Keratinocyte (primary cell): ENCODE measurements at regions not wholly inside any gene's neighbourhood (a gene's known extent, or its start where the extent isn't known, plus 50 kb on each side); places are given as distances from the start of the nearest gene placed in this dataset.

ENCODE experiments used
- DNase-seq: peaks from one replicate; pipeline ENCODE4 v3.0.0-alpha.2; 2011; ENCODE audit warnings: low read depth, missing footprints, low spot score
- FAIRE-seq: peaks from 2 replicates; lab custom pipeline; 2011; peaks lifted over from hg19 to GRCh38; lab: Jason Lieb, UNC
- H2AFZ ChIP-seq: 2 replicates; pipeline ENCODE4 v1.6.0; 2012; ENCODE audit warnings: low read length, control low read depth, inconsistent platforms; ENCODE audit not compliant: control insufficient read depth
- H3K27ac ChIP-seq: 2 replicates; pipeline ENCODE4 v1.5.1; 2011; ENCODE audit warnings: low read length; ENCODE audit not compliant: control insufficient read depth, insufficient read depth
- H3K27me3 ChIP-seq: 3 replicates; pipeline ENCODE4 v1.6.0; 2011; ENCODE audit warnings: low read length; ENCODE audit not compliant: control insufficient read depth, insufficient read depth; ENCODE audit errors: extremely low read depth
- H3K36me3 ChIP-seq, 2 experiments: 2 replicates in 1 of 2; 3 replicates in 1 of 2; pipeline ENCODE4 v1.5.1; 2011; ENCODE audit warnings: low read length in 2 of 2, mild to moderate bottlenecking in 1 of 2; ENCODE audit not compliant: control insufficient read depth in 2 of 2, insufficient read depth in 2 of 2; ENCODE audit errors: extremely low read depth in 1 of 2
- H3K4me1 ChIP-seq: 3 replicates; pipeline ENCODE4 v1.5.1; 2011; ENCODE audit warnings: low read length; ENCODE audit not compliant: control insufficient read depth, insufficient read depth; ENCODE audit errors: extremely low read depth
- H3K4me2 ChIP-seq: 3 replicates; pipeline ENCODE4 v1.6.0; 2011; ENCODE audit warnings: low read depth, low read length; ENCODE audit not compliant: control insufficient read depth, insufficient read depth; ENCODE audit errors: extremely low read depth
- H3K4me3 ChIP-seq, 3 experiments: fragments of 200-600 bp in 1 of 3; sonication (generic) in 1 of 3; 2 replicates in 2 of 3; 3 replicates in 1 of 3; pipeline ENCODE4 v1.5.1; 2011 to 2016; ENCODE audit warnings: low read length in 3 of 3, mild to moderate bottlenecking in 3 of 3, control low read depth in 2 of 3, inconsistent platforms in 1 of 3, low read depth in 1 of 3, mixed read lengths in 1 of 3, mixed run types in 1 of 3, moderate library complexity in 1 of 3; ENCODE audit not compliant: control insufficient read depth in 2 of 3, insufficient read depth in 2 of 3; ENCODE audit errors: extremely low read depth in 1 of 3
- H3K79me2 ChIP-seq: 2 replicates; pipeline ENCODE4 v1.6.0; 2012; ENCODE audit warnings: low read length; ENCODE audit not compliant: control insufficient read depth, insufficient read depth
- H3K9ac ChIP-seq: 3 replicates; pipeline ENCODE4 v1.6.0; 2011; ENCODE audit warnings: low read length; ENCODE audit not compliant: control insufficient read depth, insufficient read depth; ENCODE audit errors: extremely low read depth
- H3K9me1 ChIP-seq: 3 replicates; pipeline ENCODE4 v1.6.0; 2011; ENCODE audit warnings: low read length; ENCODE audit not compliant: control insufficient read depth, insufficient read depth; ENCODE audit errors: extremely low read depth
- H3K9me3 ChIP-seq: 2 replicates; pipeline ENCODE4 v1.5.1; 2012; ENCODE audit warnings: low read depth, low read length; ENCODE audit not compliant: control insufficient read depth
- H4K20me1 ChIP-seq: 3 replicates; pipeline ENCODE4 v1.6.0; 2011; ENCODE audit warnings: low read length; ENCODE audit not compliant: control insufficient read depth, insufficient read depth; ENCODE audit errors: extremely low read depth
- EZH2 ChIP-seq: IDR thresholded peaks from one replicate; pipeline ENCODE4 v1.6.1; 2012; ENCODE audit warnings: inconsistent platforms, mild to moderate bottlenecking, low read length, moderate library complexity
- dilution Hi-C: fragments of 300-500 bp; cut with MboI; formaldehyde crosslinking; loops from one replicate; pipeline ENCODE4 v1.7.0; 2020; ENCODE audit warnings: low sequenced_read_pairs; ENCODE audit not compliant: extremely low pct_ligation_motif_present
- TF ChIP-seq, protein P1 (sequence below), 3 experiments: IDR thresholded peaks in 1 of 3; conservative IDR thresholded peaks in 1 of 3; optimal IDR thresholded peaks in 1 of 3; 2 replicates in 2 of 3; 3 replicates in 1 of 3; pipeline versions ENCODE3 to v1.5.1; 2011; ENCODE audit warnings: low read length in 3 of 3, mild to moderate bottlenecking in 3 of 3, moderate library complexity in 2 of 3, control low read depth in 1 of 3, inconsistent platforms in 1 of 3; ENCODE audit not compliant: insufficient read depth in 2 of 3; ENCODE audit errors: extremely low read depth in 1 of 3

DNA sequence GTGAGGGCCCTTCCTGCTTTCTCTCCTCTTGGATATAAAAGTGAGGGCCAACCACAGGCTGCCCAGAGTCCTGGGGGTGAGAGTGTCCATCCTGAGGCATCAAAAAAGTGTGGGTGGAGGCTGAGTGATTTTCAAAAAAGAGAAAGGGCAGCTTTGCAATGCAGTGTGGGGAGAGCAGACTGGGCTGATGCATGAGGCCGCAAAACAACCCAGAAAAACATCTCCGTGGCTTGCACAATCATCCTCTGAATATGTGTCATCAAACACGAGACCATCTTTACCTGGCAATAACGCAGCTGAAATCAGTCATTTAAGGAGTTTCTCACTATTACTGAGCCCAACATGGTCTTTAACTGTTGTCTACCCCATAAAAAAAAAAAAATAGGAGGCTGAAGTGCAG lies 191.2 kb upstream of the SOX4 start:
- Histone ChIP-seq H3K4me2 (no peak overlapping the region), H3K4me1 (peaks cover under 1% of the 10 kb centered on the region), H3K27me3 (no peaks in the 10 kb centered on the region), H3K79me2 (no peaks in the 10 kb centered on the region), H3K36me3 (no peaks in the 10 kb centered on the region), H3K9me1 (no peaks in the 10 kb centered on the region), H3K4me3 (no peak overlapping the region), H2AFZ (no peak overlapping the region), H3K9me3 (no peaks in the 10 kb centered on the region), H3K9ac (no peak overlapping the region), H4K20me1 (no peaks in the 10 kb centered on the region), H3K27ac (no peak overlapping the region)
- TF ChIP-seq, protein P1, sequence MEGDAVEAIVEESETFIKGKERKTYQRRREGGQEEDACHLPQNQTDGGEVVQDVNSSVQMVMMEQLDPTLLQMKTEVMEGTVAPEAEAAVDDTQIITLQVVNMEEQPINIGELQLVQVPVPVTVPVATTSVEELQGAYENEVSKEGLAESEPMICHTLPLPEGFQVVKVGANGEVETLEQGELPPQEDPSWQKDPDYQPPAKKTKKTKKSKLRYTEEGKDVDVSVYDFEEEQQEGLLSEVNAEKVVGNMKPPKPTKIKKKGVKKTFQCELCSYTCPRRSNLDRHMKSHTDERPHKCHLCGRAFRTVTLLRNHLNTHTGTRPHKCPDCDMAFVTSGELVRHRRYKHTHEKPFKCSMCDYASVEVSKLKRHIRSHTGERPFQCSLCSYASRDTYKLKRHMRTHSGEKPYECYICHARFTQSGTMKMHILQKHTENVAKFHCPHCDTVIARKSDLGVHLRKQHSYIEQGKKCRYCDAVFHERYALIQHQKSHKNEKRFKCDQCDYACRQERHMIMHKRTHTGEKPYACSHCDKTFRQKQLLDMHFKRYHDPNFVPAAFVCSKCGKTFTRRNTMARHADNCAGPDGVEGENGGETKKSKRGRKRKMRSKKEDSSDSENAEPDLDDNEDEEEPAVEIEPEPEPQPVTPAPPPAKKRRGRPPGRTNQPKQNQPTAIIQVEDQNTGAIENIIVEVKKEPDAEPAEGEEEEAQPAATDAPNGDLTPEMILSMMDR (optimal IDR thresholded peaks at IDR 0.05 in 1 of 3, IDR thresholded peaks at IDR 0.05 in 1 of 3, conservative IDR thresholded peaks at IDR 0.05 in 1 of 3; ENCODE audit: extremely low read depth in 1 of 3, insufficient read depth in 2 of 3, low read length in 3 of 3), result no peak
- no peak for TF ChIP-seq EZH2
- FAIRE-seq (no peak), DNase-seq (no peak)
- dilution Hi-C loops, result no loop called here

DNA sequence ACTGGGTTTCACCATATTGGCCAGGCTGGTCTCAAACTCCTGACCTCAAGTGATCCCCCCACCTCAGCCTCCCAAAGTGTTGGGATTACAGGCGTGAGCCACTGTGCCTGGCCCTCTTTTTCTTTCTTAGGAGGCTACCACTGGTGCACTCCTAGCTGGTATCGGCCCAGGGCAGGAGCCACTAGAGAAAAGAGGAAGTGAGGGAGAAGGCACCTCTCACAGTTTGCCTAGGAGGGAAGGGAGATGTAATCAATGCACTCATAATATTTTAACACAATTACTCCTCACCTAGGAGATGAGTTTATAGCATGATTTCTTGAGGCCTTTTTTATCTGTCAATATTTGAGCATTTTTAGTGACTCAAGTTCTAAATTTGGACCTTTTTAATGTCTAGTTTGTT lies 189.0 kb upstream of the SOX4 start:
- DNase-seq (no peak), FAIRE-seq (no peak)
- Histone ChIP-seq H3K9me3 (no peaks in the 10 kb centered on the region), H3K36me3 (no peaks in the 10 kb centered on the region), H3K9ac (no peak overlapping the region), H3K9me1 (no peaks in the 10 kb centered on the region), H3K4me3 (no peak overlapping the region), H3K4me2 (no peak overlapping the region), H3K27me3 (no peaks in the 10 kb centered on the region), H3K79me2 (no peaks in the 10 kb centered on the region), H4K20me1 (no peaks in the 10 kb centered on the region), H2AFZ (no peak overlapping the region), H3K27ac (no peak overlapping the region), H3K4me1 (no peaks in the 10 kb centered on the region)
- dilution Hi-C loops, result no loop called here
- TF ChIP-seq EZH2, result no peak
- TF ChIP-seq, protein P1 (optimal IDR thresholded peaks at IDR 0.05 in 1 of 3, IDR thresholded peaks at IDR 0.05 in 1 of 3, conservative IDR thresholded peaks at IDR 0.05 in 1 of 3; ENCODE audit: extremely low read depth in 1 of 3, insufficient read depth in 2 of 3, low read length in 3 of 3), result no peak
